GM12872 (cell line): ENCODE measurements at regions not wholly inside any gene's neighbourhood (a gene's known extent, or its start where the extent isn't known, plus 50 kb on each side); places are given as distances from the start of the nearest gene placed in this dataset.

Experiments
- TF ChIP-seq, protein P1 (sequence below): IDR thresholded peaks from 3 replicates; pipeline ENCODE4 v1.5.1; 2011; ENCODE audit warnings: low read depth, mild to moderate bottlenecking, low read length, moderate library complexity; ENCODE audit not compliant: insufficient read depth

DNA sequence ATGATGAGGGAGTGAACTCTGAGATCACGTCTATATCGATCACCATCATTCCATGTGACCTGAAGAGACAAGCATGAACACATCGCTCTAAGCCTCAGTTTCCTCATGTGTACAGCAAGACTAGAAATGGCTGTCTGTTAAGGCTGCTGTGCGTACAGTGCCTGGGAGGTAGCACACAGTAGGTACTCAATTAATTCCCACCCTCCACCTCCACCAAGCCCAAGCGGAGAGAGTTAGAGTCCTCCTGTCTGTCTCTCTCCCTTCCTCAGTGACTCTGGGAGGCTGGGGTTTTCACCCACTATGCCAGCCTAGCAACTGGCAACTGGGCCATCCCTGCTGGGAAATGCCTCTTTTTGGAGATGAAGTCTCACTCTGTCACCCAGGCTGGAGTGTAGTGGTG lies 318.3 kb upstream of the CCL2 start:
- TF ChIP-seq, protein P1, sequence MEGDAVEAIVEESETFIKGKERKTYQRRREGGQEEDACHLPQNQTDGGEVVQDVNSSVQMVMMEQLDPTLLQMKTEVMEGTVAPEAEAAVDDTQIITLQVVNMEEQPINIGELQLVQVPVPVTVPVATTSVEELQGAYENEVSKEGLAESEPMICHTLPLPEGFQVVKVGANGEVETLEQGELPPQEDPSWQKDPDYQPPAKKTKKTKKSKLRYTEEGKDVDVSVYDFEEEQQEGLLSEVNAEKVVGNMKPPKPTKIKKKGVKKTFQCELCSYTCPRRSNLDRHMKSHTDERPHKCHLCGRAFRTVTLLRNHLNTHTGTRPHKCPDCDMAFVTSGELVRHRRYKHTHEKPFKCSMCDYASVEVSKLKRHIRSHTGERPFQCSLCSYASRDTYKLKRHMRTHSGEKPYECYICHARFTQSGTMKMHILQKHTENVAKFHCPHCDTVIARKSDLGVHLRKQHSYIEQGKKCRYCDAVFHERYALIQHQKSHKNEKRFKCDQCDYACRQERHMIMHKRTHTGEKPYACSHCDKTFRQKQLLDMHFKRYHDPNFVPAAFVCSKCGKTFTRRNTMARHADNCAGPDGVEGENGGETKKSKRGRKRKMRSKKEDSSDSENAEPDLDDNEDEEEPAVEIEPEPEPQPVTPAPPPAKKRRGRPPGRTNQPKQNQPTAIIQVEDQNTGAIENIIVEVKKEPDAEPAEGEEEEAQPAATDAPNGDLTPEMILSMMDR, result no peak

DNA sequence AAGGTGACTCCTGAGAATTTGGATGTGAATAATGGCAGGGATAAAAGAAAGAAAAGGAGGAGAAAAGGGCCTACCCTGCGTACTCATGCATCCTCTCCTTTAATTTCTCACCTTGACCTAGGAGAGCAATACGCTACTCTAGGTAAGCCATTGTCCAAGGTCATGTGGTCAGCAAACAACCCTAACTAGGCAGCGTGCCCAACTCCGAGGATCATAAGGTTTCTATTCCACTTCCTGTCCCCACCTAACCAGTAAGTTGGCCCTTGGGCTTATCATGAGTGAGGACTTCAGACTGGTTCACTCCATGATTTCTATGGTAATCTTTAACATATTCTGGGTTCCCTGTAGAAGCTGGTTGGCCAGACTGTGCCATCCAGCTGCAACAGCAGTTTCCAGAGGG lies 315.1 kb upstream of the CCL2 start:
- TF ChIP-seq, protein P1, result no peak

DNA sequence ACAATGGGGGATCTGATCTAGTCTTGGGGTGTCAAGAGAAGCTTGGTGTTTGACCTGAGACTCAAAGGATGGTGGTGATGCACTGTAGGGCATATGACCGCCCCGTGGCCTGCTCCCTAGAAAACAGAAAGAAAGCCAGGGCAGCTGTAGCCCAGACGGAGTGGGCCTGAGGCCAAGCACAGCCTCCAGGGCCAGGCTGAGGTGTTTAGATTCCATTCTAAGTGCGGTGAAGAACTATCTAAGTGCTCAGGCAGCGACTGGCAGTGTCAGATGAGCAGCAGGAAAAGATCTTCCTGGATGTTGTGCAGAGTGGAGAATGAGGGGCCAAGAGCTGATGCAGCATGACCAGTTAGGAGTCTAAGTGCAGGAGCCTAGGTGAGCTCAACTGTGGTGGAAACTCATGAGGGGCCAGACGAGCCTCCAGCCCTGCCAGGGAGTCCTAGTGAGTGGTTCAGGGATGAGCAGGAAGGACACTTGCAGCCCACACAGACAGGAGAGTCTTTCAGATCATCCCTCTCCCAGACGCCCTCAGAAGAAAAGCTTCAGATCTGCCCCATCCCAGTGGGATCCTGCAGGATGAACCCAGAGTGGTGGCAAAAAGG lies 314.2 kb upstream of the CCL2 start:
- TF ChIP-seq, protein P1, result no peak

DNA sequence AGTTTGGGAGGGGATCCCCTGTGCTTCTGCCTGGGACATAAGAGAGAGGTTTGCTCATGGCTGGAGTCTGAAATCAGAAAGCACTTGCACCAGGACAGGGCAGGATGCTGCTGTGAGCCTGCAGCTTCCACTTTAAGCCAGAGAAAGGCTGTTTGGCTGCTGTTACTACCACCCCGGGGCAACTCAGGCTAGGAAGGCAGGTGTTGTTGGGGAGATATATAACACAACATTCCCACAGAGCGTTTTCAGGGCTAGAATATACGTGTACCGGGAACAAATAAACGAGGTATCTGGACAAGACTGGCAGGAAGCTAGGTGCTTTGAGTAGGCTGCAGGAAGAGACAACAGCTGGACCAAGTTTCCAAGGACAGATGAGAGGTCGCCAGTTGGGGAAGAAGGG lies 313.3 kb upstream of the CCL2 start:
- TF ChIP-seq, protein P1, result no peak

DNA sequence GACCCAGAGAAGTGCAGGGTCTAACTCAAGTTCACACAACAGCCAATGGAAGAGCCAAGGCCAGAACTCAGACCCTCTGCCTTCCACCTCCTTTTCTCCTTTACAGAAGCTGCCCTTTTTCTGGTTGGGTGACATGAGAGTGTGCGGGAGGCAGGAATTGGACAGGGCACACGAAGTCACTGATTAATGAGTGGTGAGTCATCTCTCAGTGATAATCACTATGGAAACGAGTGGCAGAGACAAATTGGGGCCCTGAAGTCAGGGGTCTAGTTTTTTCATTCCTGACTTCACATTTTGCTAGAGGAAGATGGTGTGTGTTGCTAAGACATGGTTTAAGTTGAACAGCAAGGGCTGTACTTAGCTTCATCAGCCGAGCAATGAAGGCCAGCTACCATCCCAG lies 312.7 kb upstream of the CCL2 start:
- TF ChIP-seq, protein P1, result no peak

DNA sequence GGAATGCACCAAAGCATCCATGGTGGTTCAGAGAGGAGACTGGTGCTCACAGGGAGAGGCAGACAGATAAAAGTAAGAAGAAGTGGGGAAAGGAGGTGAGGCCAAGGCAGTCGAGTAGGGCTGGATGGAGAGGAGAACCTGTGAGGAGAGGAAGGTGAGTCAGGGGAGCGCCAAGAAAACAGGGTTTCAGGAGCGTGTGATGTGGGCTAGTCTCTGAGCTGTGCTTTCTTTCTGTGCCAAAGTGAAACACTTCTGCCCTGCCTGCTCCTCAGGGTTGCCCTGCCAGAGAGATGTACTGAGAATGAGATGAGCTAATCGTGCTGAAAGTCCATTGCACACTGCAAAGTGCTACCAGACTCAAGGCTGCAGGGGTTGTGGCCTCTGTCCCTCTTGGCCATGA lies 310.7 kb upstream of the CCL2 start:
- TF ChIP-seq, protein P1, result no peak

DNA sequence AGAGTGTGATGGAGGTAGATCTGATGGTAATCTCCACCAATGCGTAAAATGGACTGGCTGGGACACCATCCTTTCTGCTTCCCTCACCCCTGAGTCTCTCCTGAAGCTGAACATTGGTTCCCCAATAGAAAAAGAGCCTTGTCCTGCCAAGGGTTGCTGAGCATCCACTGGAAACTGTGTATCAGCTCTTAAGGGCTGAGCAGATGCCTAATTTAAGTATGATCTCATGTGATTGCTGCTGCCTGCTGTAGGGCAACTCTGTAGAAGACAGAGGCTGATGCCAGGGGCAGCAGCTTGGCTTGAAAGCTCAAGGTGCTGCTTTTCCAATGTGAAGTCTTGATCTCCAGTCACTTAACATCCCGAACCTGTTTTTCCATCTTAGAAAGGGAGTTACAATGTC lies 310.3 kb upstream of the CCL2 start:
- TF ChIP-seq, protein P1, result no peak
